ENCODE measurements at regions not wholly inside any gene's neighbourhood (a gene's known extent, or its start where the extent isn't known, plus 50 kb on each side); places are given as distances from the start of the nearest gene placed in this dataset.

DNA sequence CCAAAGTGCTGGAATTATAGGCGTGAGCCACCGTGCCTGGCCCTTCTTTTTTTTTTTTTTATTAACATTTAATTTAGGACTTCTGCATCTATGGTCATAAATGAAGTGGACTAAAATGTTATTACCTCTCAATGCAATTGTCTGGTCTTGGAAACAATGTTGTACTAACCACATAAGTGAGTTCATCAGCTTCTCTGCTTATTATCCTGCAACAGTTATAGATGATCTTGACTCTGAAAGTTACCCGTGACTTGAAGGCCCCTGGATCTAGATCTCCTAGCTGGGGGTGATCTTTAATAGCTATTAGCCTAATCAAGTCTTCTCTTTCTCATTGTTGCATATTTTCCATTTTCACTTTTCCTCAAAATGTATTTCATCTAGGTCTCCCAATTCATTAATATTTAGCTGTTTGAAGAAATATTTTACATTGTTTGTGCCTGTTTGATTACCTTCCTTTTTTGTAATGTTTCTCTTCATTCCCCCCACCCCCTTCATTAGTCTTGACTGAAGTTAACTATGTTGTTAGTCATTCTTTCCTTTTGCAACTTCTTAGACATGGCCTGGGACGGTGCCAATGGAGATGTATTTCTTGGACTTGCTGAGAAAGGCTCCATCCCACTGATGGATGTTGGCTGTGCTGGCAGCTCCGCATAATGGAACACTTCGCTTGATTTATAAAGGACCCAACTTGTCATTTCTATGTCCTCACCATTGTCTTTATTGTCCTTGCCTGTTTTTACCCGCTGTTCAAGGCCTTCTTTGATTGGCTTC is 141.6 kb upstream of the RIOK3 start:
- TF ChIP-seq REST (IDR thresholded peaks at IDR 0.05; ENCODE audit: insufficient read depth in 1 of 2, low read depth in 2 of 2, low read length in 2 of 2) (no peak), POLR2AphosphoS5 (IDR thresholded peaks at IDR 0.05; ENCODE audit: low read depth, low read length) (no peak)

GRCh38 chr18:23313379-23313778 is 139.7 kb upstream of the RIOK3 start:
- TF ChIP-seq REST (IDR thresholded peaks at IDR 0.05; ENCODE audit: insufficient read depth in 1 of 2, low read depth in 2 of 2, low read length in 2 of 2) (no peak), SIN3A (IDR thresholded peaks at IDR 0.05; ENCODE audit: borderline replicate concordance, insufficient read depth, low read length) (no peak), TAF1 (IDR thresholded peaks at IDR 0.05; ENCODE audit: borderline replicate concordance, insufficient read depth, low read length) (no peak), POLR2AphosphoS5 (IDR thresholded peaks at IDR 0.05; ENCODE audit: low read depth, low read length) (no peak), FOXP2 (optimal IDR thresholded peaks at IDR 0.05; ENCODE audit: borderline replicate concordance, extremely low read depth, extremely low read length, insufficient read depth) (no peak)

DNA sequence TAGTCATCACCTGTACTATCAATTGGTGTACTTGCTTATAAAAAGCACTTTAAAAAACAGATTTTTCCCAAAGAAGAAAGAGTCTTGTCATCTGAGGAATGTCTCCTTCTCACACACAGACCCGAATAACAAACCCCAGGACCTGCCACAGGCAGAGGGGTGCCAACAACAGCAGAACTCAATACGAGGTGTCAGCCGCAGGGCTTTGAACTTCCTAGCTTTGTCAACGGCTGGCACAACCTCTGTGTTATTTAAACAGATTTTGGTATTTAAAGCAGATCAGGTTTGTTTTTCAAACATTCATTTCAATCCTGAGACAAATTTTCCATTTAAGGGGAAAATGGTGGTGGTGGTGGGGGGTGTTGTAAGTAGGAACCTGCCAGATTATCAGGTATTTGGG is 138.4 kb upstream of the RIOK3 start:
- TF ChIP-seq TAF1 (IDR thresholded peaks at IDR 0.05; ENCODE audit: borderline replicate concordance, insufficient read depth, low read length) = no peak
- no peak for TF ChIP-seq REST (IDR thresholded peaks at IDR 0.05; ENCODE audit: insufficient read depth in 1 of 2, low read depth in 2 of 2, low read length in 2 of 2)
- TF ChIP-seq SIN3A (IDR thresholded peaks at IDR 0.05; ENCODE audit: borderline replicate concordance, insufficient read depth, low read length) = no peak
- no peak for TF ChIP-seq POLR2AphosphoS5 (IDR thresholded peaks at IDR 0.05; ENCODE audit: low read depth, low read length)
- no peak for TF ChIP-seq FOXP2 (optimal IDR thresholded peaks at IDR 0.05; ENCODE audit: borderline replicate concordance, extremely low read depth, extremely low read length, insufficient read depth)

GRCh38 chr18:23316316-23316715 is 136.8 kb upstream of the RIOK3 start:
- TF ChIP-seq REST (IDR thresholded peaks at IDR 0.05; ENCODE audit: insufficient read depth in 1 of 2, low read depth in 2 of 2, low read length in 2 of 2) (no peak), SIN3A (IDR thresholded peaks at IDR 0.05; ENCODE audit: borderline replicate concordance, insufficient read depth, low read length) (no peak), TAF1 (IDR thresholded peaks at IDR 0.05; ENCODE audit: borderline replicate concordance, insufficient read depth, low read length) (no peak), POLR2AphosphoS5 (IDR thresholded peaks at IDR 0.05; ENCODE audit: low read depth, low read length) (no peak), FOXP2 (optimal IDR thresholded peaks at IDR 0.05; ENCODE audit: borderline replicate concordance, extremely low read depth, extremely low read length, insufficient read depth) (no peak)

DNA sequence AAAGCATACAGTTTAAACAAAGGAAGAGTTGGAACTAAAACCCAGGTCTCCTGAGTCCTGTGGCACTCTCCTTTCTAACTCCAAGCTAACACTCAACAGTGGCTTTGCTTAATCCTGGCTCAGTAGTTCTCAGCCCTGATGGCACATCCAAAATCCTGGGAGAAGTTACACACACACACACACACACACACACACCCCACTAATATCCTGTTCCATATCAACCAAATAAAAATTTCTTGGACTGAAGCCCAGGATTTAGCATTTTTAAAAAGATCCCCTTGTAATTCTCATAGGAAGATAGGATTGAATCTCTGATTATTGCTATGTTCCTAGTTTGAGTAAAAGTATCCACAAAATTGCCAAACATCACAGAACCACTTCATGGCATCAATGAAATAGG is 136.1 kb upstream of the RIOK3 start:
- TF ChIP-seq POLR2AphosphoS5 (IDR thresholded peaks at IDR 0.05; ENCODE audit: low read depth, low read length) (no peak), TAF1 (IDR thresholded peaks at IDR 0.05; ENCODE audit: borderline replicate concordance, insufficient read depth, low read length) (no peak), SIN3A (IDR thresholded peaks at IDR 0.05; ENCODE audit: borderline replicate concordance, insufficient read depth, low read length) (no peak), REST (IDR thresholded peaks at IDR 0.05; ENCODE audit: insufficient read depth in 1 of 2, low read depth in 2 of 2, low read length in 2 of 2) (no peak), FOXP2 (optimal IDR thresholded peaks at IDR 0.05; ENCODE audit: borderline replicate concordance, extremely low read depth, extremely low read length, insufficient read depth) (no peak)

Data from PFSK-1 (cell line).